ENCODE measurements at regions not wholly inside any gene's neighbourhood (a gene's known extent, or its start where the extent isn't known, plus 50 kb on each side); places are given as distances from the start of the nearest gene placed in this dataset.

DNA sequence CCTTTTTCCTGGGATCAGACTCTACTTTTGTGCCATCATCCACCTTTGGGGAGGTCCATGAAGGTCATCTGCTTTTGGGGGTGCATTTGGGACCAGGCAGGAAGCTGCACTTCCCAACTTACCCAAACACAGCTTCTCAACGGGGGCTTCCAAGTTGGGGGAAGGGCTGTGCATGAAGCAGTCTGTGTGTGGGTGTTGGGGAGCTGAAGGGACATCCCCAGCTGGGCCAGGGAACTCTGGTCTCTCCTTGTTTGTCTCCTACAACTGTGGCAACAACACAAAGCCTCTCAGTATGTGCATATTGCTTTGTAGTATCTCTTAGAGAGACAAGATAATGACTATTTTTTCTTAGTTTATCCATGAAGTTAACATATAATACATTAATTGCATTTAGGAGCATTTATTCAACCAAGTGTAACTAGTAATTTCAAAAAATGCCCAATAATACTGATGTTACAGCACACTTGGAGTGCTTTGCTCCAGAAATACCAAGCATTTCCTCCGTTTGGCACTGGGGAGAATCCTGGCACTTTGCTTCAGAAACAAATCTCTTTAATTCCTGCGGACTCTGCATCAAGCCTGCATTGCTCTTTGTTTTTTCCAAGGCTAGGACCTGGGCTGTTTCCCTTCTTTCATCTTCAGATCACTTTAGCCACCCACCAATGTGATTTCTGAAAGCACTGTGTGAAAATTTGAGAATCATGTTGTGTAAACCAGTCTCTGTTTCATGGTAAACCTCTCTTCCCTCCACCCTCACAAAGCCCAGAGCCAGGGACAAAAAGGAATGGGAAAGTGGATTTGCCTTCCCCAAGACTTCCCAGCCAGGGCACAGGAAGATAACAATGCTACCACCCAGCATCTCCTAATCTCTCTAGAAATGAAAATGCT is 126.2 kb upstream of the PFN2 start:
- Histone ChIP-seq H3K4me3 (ENCODE audit: low read length) (no peak overlapping the region), H3K27me3 (ENCODE audit: control insufficient read depth in 1 of 2, insufficient read depth in 2 of 2, low read length in 2 of 2) (no peaks in the 10 kb centered on the region), H3K36me3 (ENCODE audit: insufficient read depth, low read length) (no peaks in the 10 kb centered on the region), H3K9me3 (ENCODE audit: control insufficient read depth in 1 of 2, insufficient read depth in 1 of 2, low read length in 2 of 2) (no peaks in the 10 kb centered on the region), H3K4me1 (ENCODE audit: insufficient read depth, low read length) (no peaks in the 10 kb centered on the region), H3K27ac (ENCODE audit: low read depth in 1 of 2, low read length in 2 of 2) (no peak overlapping the region)
- peaks cover 6% of the 10 kb centered on the region for H3K9me3 Mint-ChIP-seq
- DNase-seq (no peak), ATAC-seq (ENCODE audit: poor library complexity) (no peak)
- peaks cover 12% of the 10 kb centered on the region for H3K27me3 Mint-ChIP-seq
- no peaks in the 10 kb centered on the region for H3K36me3 Mint-ChIP-seq (ENCODE audit: low read depth)
- CTCF ChIA-PET: no interaction called here
- H3K27ac Mint-ChIP-seq: no peak overlapping the region
- intact Hi-C loops (cut with DNase I, micrococcal nuclease): no loop called here
- TF ChIP-seq, protein P1, sequence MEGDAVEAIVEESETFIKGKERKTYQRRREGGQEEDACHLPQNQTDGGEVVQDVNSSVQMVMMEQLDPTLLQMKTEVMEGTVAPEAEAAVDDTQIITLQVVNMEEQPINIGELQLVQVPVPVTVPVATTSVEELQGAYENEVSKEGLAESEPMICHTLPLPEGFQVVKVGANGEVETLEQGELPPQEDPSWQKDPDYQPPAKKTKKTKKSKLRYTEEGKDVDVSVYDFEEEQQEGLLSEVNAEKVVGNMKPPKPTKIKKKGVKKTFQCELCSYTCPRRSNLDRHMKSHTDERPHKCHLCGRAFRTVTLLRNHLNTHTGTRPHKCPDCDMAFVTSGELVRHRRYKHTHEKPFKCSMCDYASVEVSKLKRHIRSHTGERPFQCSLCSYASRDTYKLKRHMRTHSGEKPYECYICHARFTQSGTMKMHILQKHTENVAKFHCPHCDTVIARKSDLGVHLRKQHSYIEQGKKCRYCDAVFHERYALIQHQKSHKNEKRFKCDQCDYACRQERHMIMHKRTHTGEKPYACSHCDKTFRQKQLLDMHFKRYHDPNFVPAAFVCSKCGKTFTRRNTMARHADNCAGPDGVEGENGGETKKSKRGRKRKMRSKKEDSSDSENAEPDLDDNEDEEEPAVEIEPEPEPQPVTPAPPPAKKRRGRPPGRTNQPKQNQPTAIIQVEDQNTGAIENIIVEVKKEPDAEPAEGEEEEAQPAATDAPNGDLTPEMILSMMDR (IDR thresholded peaks at IDR 0.05): no peak
- H3K4me3 Mint-ChIP-seq: no peak overlapping the region
- H3K4me1 Mint-ChIP-seq (ENCODE audit: low read depth): no peaks in the 10 kb centered on the region
- POLR2A ChIA-PET: no interaction called here

DNA sequence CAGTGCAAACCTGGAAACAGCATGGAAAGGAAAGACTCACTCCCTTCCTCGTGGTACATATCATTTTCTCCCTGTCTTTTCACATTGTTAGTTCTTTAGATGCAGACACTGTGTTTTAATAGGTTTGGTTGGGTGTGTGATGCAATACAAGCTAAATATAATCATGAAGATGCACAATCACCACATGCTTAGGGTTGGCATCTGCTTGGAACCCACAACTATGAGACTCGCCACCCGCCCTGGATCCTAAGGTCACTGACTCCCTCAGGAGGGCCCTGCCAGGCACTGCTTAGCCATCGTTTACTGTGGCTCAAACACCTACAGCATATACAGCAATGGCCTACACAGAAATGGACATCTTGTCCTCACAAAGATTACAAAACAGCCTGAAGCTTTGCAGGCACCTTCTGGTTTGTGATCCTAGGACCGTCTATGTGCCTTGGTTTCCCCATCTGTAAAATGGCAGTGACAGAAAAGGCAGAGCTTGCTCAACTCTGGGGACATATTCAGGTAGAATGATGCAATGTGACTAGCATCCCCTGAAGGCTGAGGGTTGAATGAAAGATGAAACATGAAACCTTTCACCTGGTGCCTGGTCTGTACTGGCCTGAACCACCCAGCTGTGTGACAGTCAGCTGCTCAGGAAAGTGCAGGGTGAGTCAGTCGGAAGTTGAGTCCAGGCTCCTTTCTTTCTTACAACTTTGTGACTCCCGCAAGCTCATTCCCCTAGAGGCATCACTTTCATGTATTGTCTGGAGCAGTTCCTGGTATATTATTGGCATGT is 123.6 kb upstream of the PFN2 start:
- no peak overlapping the region for H3K27ac ChIP-seq (ENCODE audit: low read depth in 1 of 2, low read length in 2 of 2)
- no peaks in the 10 kb centered on the region for H3K4me1 ChIP-seq (ENCODE audit: insufficient read depth, low read length)
- H3K4me3 Mint-ChIP-seq: no peak overlapping the region
- ChIA-PET CTCF (no interaction called here), POLR2A (no interaction called here)
- H3K27ac Mint-ChIP-seq: no peak overlapping the region
- H3K4me1 Mint-ChIP-seq (ENCODE audit: low read depth): no peaks in the 10 kb centered on the region
- H3K9me3 ChIP-seq (ENCODE audit: control insufficient read depth in 1 of 2, insufficient read depth in 1 of 2, low read length in 2 of 2): no peaks in the 10 kb centered on the region
- no peaks in the 10 kb centered on the region for H3K9me3 Mint-ChIP-seq
- H3K27me3 Mint-ChIP-seq: peaks cover 6% of the 10 kb centered on the region
- ATAC-seq (ENCODE audit: poor library complexity): no peak
- no peak for DNase-seq
- H3K36me3 ChIP-seq (ENCODE audit: insufficient read depth, low read length): no peaks in the 10 kb centered on the region
- H3K4me3 ChIP-seq (ENCODE audit: low read length): no peak overlapping the region
- TF ChIP-seq, protein P1 (IDR thresholded peaks at IDR 0.05): no peak
- no peaks in the 10 kb centered on the region for H3K36me3 Mint-ChIP-seq (ENCODE audit: low read depth)
- H3K27me3 ChIP-seq (ENCODE audit: control insufficient read depth in 1 of 2, insufficient read depth in 2 of 2, low read length in 2 of 2): no peaks in the 10 kb centered on the region
- intact Hi-C loops (cut with DNase I, micrococcal nuclease): no loop called here

DNA sequence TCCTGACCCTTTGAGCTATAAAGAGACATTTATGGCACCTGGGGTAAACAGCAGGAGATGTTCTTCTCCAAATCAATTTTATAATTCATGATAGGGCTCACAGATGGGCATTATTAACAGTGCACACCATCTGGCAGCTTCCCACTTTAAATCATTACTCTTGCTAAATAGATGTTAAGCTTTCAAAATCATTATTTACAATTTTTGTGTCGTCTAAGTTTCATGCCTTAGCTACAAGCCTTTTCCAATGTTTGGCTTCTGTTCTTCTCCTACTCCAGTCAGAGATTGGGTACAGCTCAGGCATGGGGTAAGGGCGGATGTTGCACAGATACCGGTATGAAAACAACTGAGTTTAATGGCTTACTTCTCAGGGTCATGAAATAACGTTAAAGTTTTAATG is 120.9 kb upstream of the PFN2 start:
- H3K4me1 ChIP-seq (ENCODE audit: insufficient read depth, low read length): no peaks in the 10 kb centered on the region
- TF ChIP-seq, protein P1 (IDR thresholded peaks at IDR 0.05): no peak
- no peaks in the 10 kb centered on the region for H3K9me3 Mint-ChIP-seq
- H3K4me3 Mint-ChIP-seq: no peak overlapping the region
- H3K36me3 Mint-ChIP-seq (ENCODE audit: low read depth): no peaks in the 10 kb centered on the region
- no peak overlapping the region for H3K27ac ChIP-seq (ENCODE audit: low read depth in 1 of 2, low read length in 2 of 2)
- ATAC-seq (ENCODE audit: poor library complexity) (no peak), DNase-seq (no peak)
- H3K27me3 Mint-ChIP-seq: no peaks in the 10 kb centered on the region
- ChIA-PET CTCF (no interaction called here), POLR2A (no interaction called here)
- no peak overlapping the region for H3K27ac Mint-ChIP-seq
- intact Hi-C loops (cut with DNase I, micrococcal nuclease): no loop called here
- no peaks in the 10 kb centered on the region for H3K27me3 ChIP-seq (ENCODE audit: control insufficient read depth in 1 of 2, insufficient read depth in 2 of 2, low read length in 2 of 2)
- no peaks in the 10 kb centered on the region for H3K4me1 Mint-ChIP-seq (ENCODE audit: low read depth)
- H3K9me3 ChIP-seq (ENCODE audit: control insufficient read depth in 1 of 2, insufficient read depth in 1 of 2, low read length in 2 of 2): no peaks in the 10 kb centered on the region
- no peaks in the 10 kb centered on the region for H3K36me3 ChIP-seq (ENCODE audit: insufficient read depth, low read length)
- H3K4me3 ChIP-seq (ENCODE audit: low read length): no peak overlapping the region
